ENCODE measurements at regions not wholly inside any gene's neighbourhood (a gene's known extent, or its start where the extent isn't known, plus 50 kb on each side); places are given as distances from the start of the nearest gene placed in this dataset.

DNA sequence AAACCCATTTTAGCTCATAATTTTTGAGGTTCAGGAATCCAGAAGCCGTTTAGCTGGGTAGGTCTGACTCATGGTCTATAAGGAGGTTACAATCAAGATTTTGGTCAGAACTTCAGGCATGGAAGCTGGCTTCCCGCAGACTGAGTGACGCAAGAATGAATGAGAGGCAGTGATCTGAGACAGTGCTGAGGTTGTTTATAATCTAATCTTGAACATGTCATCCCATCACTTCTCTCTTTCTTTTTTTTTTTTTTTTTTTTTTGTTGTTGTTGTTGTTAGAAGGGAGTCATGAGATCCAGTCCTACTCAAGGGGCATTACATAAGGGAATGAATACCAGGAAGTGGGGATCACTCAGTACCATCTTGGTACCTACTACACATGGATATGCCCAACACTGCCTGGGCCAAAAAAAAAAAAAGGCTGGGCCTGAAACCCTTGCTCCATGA lies 217.4 kb downstream of the DLEU7 start:
- CTCF ChIA-PET, result no interaction called here

More for the DNA sequence above, 217.4 kb downstream of the DLEU7 start:
- no peak overlapping the region for H3K4ac ChIP-seq (ENCODE audit: low read depth, low read length)
- peaks cover 7% of the 10 kb centered on the region for H3K27me3 ChIP-seq (ENCODE audit: control insufficient read depth, insufficient read depth, low read length)
- no peak overlapping the region for H3K23ac ChIP-seq (ENCODE audit: low read depth, low read length)
- no peak overlapping the region for H3K9ac ChIP-seq (ENCODE audit: low read depth, low read length)
- DNase-seq, result no peak
- H3K4me3 ChIP-seq (ENCODE audit: insufficient read depth, low read depth, low read length), result no peak overlapping the region
- POLR2A ChIA-PET (ENCODE audit: unreplicated experiment), result no interaction called here
- TF ChIP-seq POLR2A (IDR thresholded peaks at IDR 0.05; ENCODE audit: low read depth, low read length), result no peak
- TF ChIP-seq, protein P1, sequence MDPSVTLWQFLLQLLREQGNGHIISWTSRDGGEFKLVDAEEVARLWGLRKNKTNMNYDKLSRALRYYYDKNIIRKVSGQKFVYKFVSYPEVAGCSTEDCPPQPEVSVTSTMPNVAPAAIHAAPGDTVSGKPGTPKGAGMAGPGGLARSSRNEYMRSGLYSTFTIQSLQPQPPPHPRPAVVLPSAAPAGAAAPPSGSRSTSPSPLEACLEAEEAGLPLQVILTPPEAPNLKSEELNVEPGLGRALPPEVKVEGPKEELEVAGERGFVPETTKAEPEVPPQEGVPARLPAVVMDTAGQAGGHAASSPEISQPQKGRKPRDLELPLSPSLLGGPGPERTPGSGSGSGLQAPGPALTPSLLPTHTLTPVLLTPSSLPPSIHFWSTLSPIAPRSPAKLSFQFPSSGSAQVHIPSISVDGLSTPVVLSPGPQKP (IDR thresholded peaks at IDR 0.05; ENCODE audit: borderline replicate concordance, low read depth, low read length), result no peak
- TF ChIP-seq BHLHE40 (IDR thresholded peaks at IDR 0.05; ENCODE audit: low read depth, low read length), result no peak
- TF ChIP-seq FOS (IDR thresholded peaks at IDR 0.05; ENCODE audit: low read depth, low read length), result no peak
- TF ChIP-seq NFE2L2 (IDR thresholded peaks at IDR 0.05; ENCODE audit: low read depth, low read length), result no peak
- no peak for TF ChIP-seq MAFK (IDR thresholded peaks at IDR 0.05; ENCODE audit: low read depth, low read length)
- no peak for TF ChIP-seq CHD1 (IDR thresholded peaks at IDR 0.05; ENCODE audit: low read depth, low read length)
- TF ChIP-seq SMC3 (IDR thresholded peaks at IDR 0.05; ENCODE audit: low read depth, low read length), result no peak
- TF ChIP-seq RFX5 (IDR thresholded peaks at IDR 0.05; ENCODE audit: low read depth, low read length), result no peak
- TF ChIP-seq MAZ (IDR thresholded peaks at IDR 0.05; ENCODE audit: borderline replicate concordance, low read depth, low read length), result no peak
- H2AK9ac ChIP-seq (replicated peaks; ENCODE audit: low read depth, low read length, poor library complexity), result no peak overlapping the region
- no peaks in the 10 kb centered on the region for H3K9me3 ChIP-seq (ENCODE audit: control insufficient read depth, insufficient read depth, low read length)
- no peak overlapping the region for H2BK120ac ChIP-seq (ENCODE audit: low read depth, low read length)
- intact Hi-C loops (cut with micrococcal nuclease), result no loop called here
- no TSS peak for BruUV-seq (replicated peaks)
- no peak overlapping the region for H2AFZ ChIP-seq (replicated peaks; ENCODE audit: low read length, poor library complexity)
- no peaks in the 10 kb centered on the region for H3K4me1 ChIP-seq (ENCODE audit: control insufficient read depth, insufficient read depth, low read length)
- no peak overlapping the region for H2BK5ac ChIP-seq (ENCODE audit: low read depth, low read length, poor library complexity, severe bottlenecking)
- H3K9me1 ChIP-seq (ENCODE audit: insufficient read depth, low read length), result no peaks in the 10 kb centered on the region
- dilution Hi-C loops (cut with HindIII; ENCODE audit: low sequenced_read_pairs, unreplicated experiment), result no loop called here
- no peak overlapping the region for H4K5ac ChIP-seq (ENCODE audit: low read depth, low read length)
- H4K91ac ChIP-seq (ENCODE audit: insufficient read depth, low read depth, low read length), result no peak overlapping the region
- no peak overlapping the region for H3K56ac ChIP-seq (ENCODE audit: extremely low read depth, insufficient read depth, low read length)
- no peaks in the 10 kb centered on the region for H4K20me1 ChIP-seq (ENCODE audit: insufficient read depth, low read length)
- no peaks in the 10 kb centered on the region for H3K36me3 ChIP-seq (ENCODE audit: control insufficient read depth, insufficient read depth, low read length)
- H2AK5ac ChIP-seq (ENCODE audit: low read depth, low read length), result no peak overlapping the region
- no peak overlapping the region for H3K27ac ChIP-seq (ENCODE audit: insufficient read depth, low read length)
- H3K79me1 ChIP-seq (ENCODE audit: low read depth in 1 of 2, low read length in 2 of 2), result no peaks in the 10 kb centered on the region
- no peak overlapping the region for H3K18ac ChIP-seq (ENCODE audit: low read depth, low read length)
- H4K8ac ChIP-seq (ENCODE audit: low read depth in 2 of 2, low read length in 2 of 2), result no peak overlapping the region
- H2BK20ac ChIP-seq (ENCODE audit: low read depth, low read length), result no peak overlapping the region
- H2BK15ac ChIP-seq (ENCODE audit: low read depth, low read length), result no peak overlapping the region
- WGBS, 2 experiments (ENCODE audit: extremely low coverage in 2 of 2, insufficient read length in 1 of 2), result no CpG with 5 or more reads among the region's 3 CpGs
- H3K14ac ChIP-seq (replicated peaks; ENCODE audit: low read depth, low read length), result no peak overlapping the region
- in situ Hi-C loops (cut with MboI; ENCODE audit: low sequenced_read_pairs), result no loop called here
- H3K4me2 ChIP-seq (ENCODE audit: low read depth, low read length), result no peak overlapping the region
- no peak for ATAC-seq (ENCODE audit: low read depth)
